ENCODE measurements at regions not wholly inside any gene's neighbourhood (a gene's known extent, or its start where the extent isn't known, plus 50 kb on each side); places are given as distances from the start of the nearest gene placed in this dataset.

DNA sequence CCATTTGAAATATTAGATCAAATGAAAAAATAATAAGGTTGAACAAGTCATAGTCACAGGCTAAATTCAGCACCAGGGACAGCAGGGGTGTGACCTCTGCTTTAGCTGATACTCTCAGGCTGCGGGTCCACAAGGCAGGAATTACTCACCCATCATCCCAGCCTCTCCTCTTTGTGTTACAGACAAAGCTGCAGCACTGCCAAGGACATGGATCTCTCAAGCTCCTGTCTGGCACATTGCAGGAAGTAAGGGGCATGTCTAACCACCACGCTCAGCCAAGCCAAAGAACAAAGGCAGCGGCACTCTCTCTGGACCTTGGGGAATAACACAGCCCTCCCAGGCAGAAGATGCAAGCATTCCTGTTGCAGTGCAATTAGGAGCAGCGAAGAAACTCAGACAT, 783.8 kb downstream of the VRK1 start:
- DNase-seq (ENCODE audit: low spot score), result no peak

DNA sequence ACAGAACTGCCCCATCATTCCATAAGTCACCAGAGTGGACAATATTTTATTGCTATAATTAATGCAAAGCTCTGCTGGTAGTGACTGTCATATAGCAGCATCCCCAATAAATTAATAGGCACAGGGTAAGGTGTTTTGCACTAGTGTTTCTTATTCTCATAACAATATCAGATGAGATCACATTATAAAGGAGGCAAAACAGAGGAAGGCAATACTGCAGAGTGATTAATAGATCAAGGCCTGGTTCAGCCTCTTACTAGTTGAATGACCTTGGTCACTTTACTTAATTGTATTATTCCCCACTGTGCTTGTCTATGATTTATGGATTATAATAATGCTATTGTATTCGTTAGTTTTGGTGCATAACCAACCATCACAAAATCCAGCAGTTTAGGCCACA, 784.8 kb downstream of the VRK1 start:
- no peak for DNase-seq (ENCODE audit: low spot score)

DNA sequence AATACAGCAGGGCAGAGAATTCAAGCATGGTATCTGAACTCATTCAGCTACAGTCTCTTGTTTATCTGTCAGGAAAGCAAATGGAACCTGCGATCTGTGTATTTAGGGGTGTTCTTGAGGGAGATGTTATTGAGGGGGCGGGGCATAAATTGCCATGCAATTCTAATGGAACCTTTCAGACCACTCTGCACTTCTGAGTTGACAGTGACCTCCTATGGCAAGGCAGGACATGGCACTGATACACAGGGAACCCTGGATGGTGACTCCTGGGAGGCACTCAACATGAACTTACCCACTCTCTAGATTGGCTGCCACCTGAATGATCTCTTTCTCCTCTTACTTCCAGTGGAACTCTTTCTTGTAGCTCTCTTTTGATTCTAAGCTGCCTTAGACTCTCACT, 787.3 kb downstream of the VRK1 start:
- DNase-seq (ENCODE audit: low spot score), result no peak

DNA sequence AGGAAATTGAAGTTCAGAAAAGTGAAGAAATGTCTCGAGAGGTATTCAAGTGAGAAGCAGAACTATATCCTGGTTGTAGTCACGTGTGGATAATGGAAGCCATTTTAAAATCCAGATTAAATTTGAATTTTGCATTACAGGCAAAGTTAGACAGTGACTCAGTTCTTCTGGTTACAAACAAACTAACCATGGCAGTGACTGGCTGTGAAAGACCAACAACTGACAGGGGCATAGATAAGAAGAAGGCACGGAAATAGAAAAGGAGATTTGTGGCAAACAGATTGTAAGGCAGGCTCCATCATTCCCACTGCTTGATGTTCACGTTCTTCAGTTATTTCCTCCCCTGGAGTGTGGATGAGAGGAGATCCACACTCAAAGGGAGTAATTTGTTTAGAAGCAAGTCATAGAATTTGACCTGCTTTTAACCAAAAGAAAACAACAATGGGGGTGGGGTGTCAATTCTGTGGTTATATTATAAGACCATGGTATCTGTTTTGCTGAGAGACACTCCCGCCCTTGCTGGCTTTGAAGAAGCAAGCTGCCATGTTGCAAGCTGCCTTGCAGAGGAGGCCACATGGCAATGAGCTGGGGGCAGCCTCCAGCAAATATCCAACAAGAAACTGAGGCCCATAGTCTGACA, 795.3 kb downstream of the VRK1 start:
- DNase-seq (ENCODE audit: low spot score), result no peak

DNA sequence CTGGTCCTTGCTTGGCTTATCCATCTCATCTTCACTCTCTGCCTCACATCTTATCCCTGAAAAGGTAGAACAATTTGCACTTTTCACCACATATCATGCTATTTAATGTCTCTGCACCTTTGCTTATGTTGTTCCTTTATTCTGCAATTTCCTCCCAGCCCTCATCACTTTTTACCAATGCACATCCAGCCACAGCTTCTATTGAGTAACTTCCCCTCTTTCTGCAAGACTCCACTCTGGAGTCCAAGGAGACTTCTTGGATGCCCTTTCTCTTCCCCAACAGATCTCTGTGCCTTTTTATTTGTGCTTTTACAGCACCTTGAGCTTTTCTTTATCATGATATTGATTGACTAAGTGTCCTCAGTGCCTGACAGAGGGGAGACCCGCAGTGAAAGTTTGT, 797.1 kb downstream of the VRK1 start:
- no peak for DNase-seq (ENCODE audit: low spot score)

DNA sequence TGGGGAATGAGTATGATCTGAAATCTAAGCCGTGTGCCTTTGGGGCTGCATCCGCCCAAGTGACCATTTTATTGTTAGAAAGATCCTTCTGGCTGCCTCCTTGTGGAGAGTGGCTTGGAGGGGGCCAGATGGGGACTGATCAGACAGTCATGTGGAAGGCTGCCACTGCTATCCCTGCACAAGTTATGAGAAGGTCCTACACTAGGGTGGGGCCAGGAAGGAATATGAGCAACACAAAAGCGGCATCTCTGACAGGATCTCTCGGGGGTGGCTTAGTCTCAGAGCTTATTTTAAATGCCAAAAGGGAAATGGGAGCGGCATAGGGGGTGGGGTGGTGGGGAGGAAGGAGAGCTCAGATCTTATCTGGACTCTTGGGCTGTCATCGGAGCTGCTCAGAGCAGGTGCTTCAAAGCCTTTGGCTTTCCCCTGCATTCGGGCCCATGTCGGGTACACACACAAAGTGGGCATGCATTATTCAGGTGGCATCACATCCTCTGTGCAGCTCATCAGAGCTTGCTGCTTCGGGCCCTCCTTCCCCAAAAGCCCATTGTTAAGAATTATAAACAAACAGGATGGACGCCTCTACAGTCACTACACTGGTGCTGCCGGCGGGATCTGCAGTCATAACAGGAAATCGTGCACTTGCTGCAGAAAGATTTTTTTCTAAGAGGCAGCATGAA, 805.4 kb downstream of the VRK1 start:
- DNase-seq (ENCODE audit: low spot score), result no peak

DNA sequence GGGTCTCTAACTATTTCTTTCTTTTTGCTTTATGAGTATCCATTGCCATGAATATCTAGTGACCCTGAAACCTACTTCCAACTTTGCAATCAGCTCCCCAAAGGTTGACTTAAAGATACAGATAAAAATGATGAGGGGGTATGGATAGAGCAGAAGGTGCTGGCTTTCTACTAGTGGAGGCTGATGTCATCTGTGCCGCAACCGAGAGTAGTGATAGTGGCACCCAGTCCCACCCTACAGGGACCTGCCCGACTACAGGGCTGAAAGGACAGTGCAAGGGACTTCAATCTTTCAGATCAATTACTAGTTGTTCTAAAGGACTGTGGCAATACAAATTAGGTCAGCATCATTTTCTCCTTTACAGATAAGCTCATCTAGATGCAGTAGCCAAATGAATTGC, 806.0 kb downstream of the VRK1 start:
- no peak for DNase-seq (ENCODE audit: low spot score)

DNA sequence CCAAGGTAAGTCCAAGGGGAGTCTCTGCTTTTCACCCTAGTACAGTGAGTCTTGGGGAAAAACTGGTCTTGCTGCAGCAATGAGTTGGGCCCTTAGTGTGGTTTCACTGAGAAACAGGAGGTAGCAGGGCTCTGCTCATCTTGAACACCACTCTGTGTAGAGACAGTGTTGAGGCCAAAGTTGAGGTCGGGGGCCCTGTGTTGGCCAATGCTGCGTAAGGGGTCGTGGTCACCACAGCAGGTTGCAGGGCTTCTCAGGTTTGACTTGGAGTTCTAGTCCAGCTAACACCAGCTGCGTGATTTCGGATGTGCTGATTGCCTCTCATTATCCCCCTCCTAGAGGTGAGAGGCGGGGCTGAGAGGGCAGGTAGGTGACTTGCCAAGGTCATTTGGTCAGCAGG, 807.5 kb downstream of the VRK1 start:
- no peak for DNase-seq (ENCODE audit: low spot score)

DNA sequence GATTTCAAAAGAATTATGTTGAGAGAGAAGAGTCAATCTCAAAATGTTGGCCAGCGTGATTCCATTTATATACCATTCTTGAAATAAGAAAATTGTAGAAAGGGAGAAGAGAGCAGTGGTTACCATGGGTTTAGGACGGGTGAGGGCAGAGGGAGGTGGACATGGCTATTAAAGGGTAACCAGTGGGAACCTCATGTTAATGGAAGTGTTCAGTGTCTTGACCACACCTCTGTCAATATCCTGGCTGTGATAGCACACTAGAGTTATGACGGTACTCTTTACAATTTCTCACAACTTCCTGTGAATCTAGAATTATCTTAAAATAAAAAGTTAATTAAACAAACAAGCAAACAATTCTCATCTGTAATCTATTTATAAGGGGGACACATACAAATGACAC, 821.2 kb downstream of the VRK1 start:
- DNase-seq (ENCODE audit: low spot score), result no peak

DNA sequence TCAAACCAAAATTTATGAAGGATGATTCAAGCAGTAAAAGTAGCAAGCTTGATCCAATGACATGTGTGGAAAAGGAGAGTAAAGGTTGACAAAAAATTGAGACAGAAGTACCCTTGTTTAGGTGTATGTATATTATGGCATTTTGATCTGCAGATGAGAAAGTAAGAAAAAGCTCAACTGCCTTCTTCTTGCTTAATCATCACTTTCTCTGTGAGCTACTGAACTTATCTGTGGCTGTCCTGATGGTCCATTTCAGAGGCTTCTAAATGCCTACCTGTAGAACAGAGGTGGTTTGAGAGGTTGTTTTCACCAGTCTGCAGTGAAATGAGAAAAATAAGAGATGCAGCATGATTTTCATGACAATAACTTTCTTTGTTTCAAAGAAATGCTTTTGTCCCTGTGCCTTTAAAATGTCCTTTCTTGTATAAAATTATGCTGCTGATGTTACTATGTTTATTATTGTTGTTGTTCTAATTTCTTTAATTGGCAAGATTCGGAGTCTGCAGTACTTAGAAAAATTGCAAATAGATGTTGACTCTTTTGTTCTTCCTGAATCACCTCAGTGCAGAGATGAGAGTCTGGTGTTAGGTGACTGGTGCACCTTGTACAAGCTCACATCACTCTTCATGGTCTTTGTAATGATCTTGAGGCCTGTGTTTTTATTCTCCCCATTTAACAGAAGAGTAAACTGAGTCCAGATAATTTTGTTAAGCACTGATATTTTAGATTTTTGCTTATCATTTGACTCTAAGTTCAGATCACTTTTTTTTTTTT, 821.9 kb downstream of the VRK1 start:
- no peak for DNase-seq (ENCODE audit: low spot score)

DNA sequence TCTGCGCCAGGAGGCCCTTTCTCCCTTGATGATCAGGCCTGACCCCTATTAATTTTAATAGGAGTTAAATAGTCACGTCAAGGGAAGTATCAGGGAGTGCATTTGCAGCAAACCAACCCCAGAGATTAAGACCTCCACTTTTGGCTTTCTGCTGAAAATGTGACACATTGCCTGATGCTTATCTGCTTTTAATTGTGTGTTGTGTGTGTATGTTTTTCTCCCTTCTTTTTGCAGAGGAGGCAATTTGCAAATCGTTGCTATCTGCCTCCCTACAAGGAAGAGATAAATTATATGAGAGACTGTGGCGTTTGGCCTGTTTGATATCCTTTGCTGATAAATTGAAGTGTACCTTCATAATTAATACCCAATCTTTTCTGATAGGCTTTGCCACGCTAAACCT, 822.9 kb downstream of the VRK1 start:
- no peak for DNase-seq (ENCODE audit: low spot score)

DNA sequence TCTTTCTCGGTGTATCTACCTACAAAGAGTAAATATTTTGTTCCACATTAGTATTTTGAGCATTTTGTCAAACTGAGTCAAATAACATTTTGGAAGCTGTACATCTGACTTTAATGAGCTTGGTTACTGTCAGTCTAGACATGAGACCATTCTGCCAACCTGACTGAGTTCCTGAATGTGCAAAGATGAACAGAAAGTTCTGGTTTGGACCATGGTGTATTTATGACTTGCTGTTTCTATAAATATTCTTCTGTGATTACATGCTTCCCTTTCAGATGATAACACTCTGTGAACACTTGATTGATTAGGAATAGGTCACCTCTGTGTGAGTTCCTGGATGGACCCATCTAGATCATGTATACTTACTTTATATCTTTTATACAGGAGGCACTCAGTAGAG, 827.8 kb downstream of the VRK1 start:
- no peak for DNase-seq (ENCODE audit: low spot score)

DNA sequence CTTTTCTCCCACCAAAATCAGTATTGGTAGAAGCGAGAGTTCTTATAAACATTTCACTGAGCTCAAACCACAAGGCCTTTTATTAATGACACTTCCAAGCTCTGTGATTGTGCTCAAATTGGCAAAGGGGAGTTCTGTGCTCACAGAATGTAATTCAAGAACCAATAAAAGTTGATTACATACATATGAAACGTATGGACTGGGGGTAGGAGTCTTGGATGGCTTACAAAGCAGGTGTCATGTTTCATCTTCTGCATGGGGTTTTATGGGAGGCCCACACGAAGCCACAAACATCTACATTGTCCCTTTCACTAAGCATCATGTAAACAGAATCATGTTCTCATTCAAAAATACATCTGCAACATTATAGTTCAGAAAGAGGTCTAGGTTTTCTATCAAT, 828.3 kb downstream of the VRK1 start:
- no peak for DNase-seq (ENCODE audit: low spot score)

DNA sequence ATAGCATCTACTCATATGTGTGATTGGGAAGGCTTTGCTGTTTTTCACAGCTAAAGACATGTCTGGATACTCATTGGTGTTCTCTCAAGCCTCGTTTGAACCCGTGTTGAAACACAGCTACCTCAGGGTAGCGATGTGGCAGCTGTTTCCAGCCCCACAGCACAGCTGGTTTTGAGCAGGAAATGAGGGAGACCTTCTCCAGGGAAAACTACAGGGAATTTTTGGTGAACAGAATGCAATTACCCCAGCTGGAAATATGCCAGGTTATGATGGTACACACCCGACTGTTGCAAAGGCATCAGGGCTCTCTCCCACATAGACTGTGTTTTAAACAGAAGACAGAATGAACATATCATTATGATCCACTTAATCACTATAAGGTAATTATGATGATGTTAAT, 828.9 kb downstream of the VRK1 start:
- DNase-seq (ENCODE audit: low spot score), result no peak

DNA sequence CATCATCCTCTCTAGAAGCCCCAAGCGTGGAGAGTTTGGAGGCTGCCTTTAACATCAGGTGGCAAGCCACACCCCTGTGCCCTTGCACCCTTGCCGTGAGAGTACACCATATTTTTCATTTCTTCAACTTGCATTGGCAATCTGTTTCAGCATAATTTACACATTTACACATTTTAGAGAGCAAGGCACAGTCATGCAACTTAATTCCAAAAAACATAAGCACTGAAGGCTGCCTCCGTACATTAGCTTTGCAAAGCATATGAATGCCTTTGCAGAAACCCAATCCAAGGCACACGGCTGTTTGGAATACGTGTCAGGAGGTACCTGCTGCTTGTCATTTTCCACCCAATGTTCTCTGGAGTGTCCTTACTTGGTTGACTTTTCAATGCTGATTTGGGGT, 833.1 kb downstream of the VRK1 start:
- no peak for DNase-seq (ENCODE audit: low spot score)

DNA sequence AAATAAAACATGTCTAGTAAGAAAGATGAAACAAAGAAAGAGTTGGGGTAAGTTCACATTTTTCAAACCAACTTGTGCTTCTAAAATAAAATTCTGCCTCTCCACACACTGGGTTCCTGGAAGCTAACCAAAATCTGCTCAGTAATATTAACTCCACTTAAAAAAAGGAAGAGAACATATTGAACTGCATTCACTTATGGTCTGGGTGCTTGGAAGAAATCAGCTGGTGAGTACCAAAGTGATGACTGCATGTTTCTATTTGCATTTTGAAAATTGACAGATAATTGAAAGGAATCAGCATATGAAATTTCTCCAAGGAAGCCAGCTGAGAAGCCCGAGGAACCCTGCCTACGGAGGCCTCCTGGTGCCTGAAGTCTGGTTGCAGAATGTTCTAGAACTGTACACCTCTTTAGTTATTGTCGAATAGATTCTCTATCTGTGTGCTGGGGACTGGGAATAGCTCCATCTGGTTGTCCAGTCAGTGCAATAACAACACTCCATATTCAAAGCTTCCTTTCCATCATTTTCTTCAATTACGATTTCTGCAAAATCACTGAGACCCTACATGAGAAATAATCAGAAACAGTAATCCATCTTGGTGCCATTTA, 836.1 kb downstream of the VRK1 start:
- no peak for DNase-seq (ENCODE audit: low spot score)

DNA sequence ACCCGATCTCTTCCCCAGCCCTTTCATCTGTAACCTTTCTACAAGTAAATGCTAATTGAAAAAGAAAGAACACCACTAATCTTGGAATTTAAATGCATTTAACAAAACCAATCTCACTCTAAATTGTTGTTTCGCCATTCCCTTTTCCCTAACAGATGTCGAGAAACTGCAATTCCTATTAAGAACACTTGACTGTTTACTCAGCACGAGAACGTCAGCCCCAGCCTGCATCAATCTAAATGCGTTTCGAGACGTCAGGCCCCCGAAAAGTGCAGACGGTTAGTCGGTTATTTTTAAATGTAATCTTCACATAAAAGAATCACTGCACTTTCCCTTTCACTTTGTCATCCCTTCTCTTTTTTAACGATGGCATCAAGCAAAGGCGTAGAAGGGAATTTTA, 837.6 kb downstream of the VRK1 start:
- no peak for DNase-seq (ENCODE audit: low spot score)

DNA sequence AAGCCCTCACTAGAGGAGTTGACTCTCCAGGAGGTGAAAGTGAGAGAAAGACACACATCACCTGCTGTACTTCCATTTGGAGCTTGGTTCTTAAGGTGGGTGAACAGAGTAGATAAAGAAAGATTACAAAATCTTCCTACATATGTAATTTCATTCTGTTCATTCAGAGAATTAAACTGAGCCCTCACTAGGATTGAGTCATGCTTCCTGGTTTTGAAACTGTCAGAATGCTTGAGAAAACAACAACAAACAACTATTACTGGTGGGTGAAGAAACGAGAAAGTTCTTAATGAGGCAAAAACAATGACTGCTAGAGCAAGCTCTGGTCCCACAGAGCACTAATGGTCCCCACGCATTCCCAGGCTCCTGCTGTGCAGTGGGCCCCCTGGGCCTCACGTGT, 841.7 kb downstream of the VRK1 start:
- DNase-seq (ENCODE audit: low spot score), result no peak

DNA sequence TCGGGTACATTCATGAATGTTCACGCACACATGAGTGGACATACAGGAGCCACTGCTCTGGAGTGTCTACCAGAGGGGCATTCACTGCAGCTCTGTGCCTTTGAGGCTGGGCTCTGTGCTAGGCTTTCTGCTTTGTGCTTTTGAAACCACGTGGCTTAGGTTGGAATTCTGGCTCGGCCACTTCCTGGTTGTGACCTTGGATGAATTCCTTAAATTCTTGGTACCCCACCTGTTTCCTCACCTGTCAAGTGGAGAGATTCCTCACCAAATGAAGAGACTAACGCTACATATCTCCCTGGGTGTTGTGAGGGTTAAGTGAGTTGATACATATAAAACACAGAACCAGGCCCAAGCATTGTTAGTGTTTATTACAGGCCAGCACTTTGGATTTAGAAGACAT, 842.8 kb downstream of the VRK1 start:
- no peak for DNase-seq (ENCODE audit: low spot score)

DNA sequence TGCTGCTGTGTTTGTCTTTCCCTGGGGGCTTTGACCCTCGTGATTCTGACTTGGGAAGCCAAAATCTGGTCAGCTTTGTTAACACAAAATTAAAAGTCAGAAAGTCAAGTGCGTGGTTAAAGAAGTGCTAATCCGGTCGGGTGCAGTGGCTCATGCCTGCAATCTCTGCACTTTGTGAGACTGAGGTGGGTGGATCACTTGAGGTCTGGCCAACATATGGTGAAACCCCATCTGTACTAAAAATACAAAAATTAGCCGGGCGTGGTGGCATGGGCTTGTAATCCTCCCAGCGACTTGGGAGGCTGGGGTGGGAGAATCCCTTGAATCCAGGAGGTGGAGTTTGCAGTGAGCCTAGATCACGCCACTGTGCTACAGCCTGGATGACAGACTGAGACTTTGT, 844.6 kb downstream of the VRK1 start:
- DNase-seq (ENCODE audit: low spot score), result no peak

DNA sequence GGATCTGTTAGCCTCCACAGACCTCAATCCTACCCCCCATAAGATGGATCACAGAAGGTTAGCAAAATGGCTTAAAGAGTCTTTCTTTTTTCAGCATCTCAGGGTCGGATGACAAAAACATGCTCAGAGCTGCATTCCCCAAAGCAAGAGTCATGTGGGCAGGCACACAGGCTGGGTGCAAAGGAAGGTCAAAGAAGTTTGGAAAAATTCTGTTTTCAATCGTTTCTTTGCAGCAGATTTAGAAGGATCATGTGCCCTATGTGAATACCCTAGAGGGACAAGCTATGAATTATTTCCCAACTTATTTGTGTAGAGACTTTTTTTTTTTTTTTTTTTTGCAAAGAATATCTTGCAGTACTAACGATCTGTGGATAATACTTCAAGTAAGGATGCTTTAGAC, 845.4 kb downstream of the VRK1 start:
- DNase-seq (ENCODE audit: low spot score), result no peak

DNA sequence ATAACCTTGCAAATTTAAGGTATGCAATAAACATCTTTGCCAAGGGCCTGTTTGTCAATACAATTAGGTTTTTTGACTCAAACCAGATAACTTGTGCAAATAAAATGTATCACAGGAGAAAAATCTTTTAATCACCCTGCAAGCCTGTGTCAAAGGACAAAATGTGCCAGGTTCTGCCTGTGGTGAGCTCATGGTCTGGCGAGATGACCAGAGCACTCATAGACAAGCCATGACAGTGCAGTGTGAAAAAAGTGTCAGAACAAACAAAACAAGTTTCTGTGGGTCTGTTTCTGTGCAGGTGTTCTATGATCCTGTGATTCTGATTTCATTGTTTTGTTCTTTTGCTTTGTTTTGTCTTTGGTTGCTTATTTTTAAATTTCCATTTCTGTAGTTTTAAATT, 847.2 kb downstream of the VRK1 start:
- DNase-seq (ENCODE audit: low spot score), result no peak

DNA sequence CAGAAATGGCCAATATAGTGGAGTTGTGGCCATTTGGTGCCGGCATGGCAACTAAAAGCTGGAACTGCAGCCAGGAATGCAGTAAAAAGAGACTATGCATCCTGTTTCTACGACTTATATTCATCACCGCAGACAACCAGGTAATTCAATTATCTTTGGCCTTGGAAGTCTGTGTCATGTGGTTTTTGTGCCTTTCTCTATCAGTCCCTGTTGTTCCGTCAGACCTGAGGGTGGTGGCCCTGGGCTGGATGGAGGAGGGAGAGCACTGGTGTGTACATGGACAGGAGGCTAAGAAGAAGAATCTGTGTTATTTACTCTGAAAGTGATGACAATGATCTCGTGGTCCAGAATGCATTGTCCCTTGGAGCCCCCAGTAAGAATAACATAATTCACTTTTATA, 852.6 kb downstream of the VRK1 start:
- no peak for DNase-seq (ENCODE audit: low spot score)
